Suprapubic skin (tissue), 4 donors: ENCODE measurements at regions not wholly inside any gene's neighbourhood (a gene's known extent, or its start where the extent isn't known, plus 50 kb on each side); places are given as distances from the start of the nearest gene placed in this dataset.

Experiments used
- CTCF ChIP-seq, 2 donors: fragments of 200-600 bp in 1 of 2; fragments of 450-650 bp in 1 of 2; sonication (generic) in 1 of 2; IDR thresholded peaks; one replicate each; pipeline ENCODE4 v1.5.1; 2016 to 2019; ENCODE audit warnings: antibody characterized with exemption in 2 of 2, mild to moderate bottlenecking in 1 of 2, moderate library complexity in 1 of 2
- EP300 ChIP-seq: sonication (generic); formaldehyde crosslinking; IDR thresholded peaks from one replicate; pipeline ENCODE4 v1.6.1; 2017; ENCODE audit warnings: antibody characterized with exemption
- POLR2A ChIP-seq, 2 donors: fragments of 450-650 bp; IDR thresholded peaks; one replicate each; pipeline ENCODE4 v1.6.1; 2017; ENCODE audit warnings: antibody characterized with exemption in 2 of 2, mild to moderate bottlenecking in 2 of 2, moderate library complexity in 2 of 2
- POLR2AphosphoS5 ChIP-seq, 3 donors: sonication (generic); formaldehyde crosslinking; IDR thresholded peaks; one replicate each; pipeline ENCODE4 v1.6.1; 2017; ENCODE audit warnings: antibody characterized with exemption in 3 of 3

DNA sequence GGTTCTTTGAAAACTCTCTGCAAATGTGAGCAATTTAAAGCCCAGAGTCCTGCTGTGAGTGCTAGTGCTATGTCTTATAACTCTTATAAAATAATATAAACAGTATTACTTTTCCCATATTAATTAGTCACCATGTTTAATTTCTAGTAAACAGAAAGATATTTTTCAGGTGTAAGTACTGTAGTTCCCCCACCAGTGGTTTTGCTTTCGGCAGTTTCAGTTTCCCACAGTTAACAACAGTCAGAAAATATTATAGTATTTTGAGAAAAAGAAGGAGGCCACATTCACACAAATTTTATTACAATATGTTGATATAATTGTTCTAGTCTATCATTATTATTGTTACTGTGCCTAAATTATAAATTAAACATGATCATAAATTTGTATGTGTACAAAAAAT lies 800.5 kb downstream of the LRFN5 start:
- TF ChIP-seq CTCF (IDR thresholded peaks at IDR 0.05) (no peak), POLR2AphosphoS5 (IDR thresholded peaks at IDR 0.05) (no peak), POLR2A (IDR thresholded peaks at IDR 0.05) (no peak), EP300 (no peak)
